NCI-H146 treated with DMSO at 0.1 percent for 48 hours (cell line): ENCODE measurements at regions not wholly inside any gene's neighbourhood (a gene's known extent, or its start where the extent isn't known, plus 50 kb on each side); places are given as distances from the start of the nearest gene placed in this dataset.

Experiments
- DNase-seq: peaks from one replicate; lab custom pipeline; 2025; ENCODE audit not compliant: unreplicated experiment; lab: John Stamatoyannopoulos, UW

DNA sequence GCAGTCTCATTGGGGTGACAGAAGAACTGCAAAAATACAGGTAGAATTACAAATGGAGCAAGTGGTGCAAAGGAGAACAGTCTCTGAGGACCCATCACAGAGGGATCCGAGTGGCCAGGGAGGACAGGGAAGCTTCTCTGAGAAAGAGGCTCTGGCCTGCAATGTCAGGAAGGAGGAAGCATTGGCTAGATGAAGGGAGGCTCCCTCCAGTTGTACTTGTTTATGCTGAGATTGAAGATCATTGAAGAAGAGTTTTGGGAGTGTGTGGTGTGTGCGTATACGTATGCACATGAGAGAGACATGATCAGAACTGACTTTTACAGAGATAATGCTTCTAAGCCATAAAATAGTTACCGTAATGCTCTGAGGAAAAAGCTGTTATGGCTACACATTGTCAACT, 274.7 kb upstream of the FZD8 start:
- DNase-seq: no peak

DNA sequence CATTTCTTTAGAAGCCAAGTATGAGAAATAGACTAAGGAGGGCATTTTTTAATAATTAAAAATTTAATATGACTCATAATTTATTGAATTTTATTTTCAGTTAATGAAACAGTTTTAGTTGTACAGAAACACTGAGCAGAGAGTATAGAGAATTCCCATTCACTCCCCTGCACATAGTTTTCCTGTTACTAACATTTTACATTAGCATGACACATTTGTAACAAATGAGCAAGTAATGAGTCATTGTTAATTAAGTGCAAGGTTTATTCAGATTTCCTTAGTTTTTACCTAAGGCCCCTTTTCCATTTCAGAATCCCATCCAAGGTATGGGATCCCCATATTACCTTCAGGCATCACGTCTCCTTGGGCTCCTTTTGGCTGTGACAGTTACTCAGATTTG, 271.5 kb upstream of the FZD8 start:
- no peak for DNase-seq

DNA sequence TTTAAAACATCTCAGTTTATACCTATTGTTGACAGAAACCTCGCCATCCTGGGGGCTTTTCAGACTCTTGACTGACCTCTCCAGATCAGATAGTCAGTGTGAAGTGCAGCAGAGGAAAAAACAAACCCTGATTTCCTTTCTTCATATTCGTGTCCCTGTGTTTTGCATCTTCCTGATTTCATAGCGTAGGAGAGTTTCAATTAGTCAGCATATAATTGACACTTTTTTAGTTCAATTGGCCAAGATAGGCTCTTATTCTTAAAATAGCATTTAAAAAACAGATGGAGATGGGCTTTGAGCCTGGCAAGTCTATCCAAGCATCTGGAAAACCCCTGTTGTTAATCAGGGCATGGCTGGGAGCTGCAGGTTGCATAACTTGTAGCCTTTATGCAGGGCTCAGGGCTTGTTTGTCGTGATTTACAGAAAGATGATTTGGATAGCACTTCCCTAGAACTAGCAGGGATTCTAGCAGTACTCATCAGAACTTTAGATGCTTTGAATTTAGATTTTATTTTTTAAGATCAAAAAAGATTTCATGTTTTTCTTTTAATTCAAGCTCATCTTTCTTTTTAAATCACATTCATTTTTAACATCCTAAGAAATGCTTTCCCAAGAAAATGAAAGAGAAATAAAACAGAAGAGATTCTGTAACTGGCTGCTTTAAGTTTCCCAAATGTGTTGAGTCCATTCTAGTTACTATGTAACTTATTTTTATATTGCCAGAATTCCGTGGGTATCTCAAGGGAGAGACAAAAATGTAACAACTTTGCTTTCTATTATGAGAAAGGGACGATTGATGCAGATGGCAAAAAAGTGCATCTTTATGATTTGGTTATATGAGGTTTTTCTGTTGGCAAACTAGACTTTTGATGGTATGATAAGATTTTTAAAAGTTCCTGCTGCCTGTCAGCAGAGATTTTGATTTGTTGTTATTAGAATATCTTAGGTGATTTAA, 270.8 kb upstream of the FZD8 start:
- DNase-seq: no peak

DNA sequence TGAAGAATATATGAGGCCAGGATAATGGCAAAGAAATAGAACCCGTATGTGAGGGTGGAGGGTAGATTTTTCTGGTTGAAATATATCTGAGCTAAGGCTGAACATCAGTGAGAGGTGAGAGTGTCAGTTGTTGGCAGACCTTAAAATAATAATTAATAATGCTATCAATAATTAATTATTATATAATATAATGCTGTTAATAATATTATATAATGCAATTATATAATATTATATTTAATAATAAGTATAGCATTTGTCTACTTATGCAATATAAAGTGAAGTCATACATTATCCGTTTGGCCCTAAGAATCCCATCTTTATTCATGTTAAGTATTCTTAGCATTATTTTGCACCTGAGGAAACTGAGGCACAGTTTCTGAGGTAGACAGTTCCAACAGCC, 269.9 kb upstream of the FZD8 start:
- no peak for DNase-seq

DNA sequence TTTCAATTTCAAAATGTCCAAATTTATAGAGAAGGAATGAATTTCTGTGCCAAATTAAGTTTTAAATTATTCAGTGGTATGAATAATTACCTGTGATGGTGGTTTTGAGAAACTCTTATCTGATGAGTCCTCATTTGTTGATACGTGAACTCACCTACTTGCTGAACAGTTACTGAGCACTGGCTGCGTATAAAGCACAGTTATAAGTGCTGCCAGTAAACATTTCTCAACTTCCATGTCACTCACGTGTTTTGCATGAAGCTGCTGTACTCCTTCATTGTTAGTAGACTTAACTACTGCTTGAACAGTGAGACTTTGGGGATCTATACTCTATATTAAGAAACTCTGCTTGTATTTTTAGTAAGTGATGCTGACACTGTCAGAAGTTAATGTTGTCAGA, 269.1 kb upstream of the FZD8 start:
- no peak for DNase-seq

DNA sequence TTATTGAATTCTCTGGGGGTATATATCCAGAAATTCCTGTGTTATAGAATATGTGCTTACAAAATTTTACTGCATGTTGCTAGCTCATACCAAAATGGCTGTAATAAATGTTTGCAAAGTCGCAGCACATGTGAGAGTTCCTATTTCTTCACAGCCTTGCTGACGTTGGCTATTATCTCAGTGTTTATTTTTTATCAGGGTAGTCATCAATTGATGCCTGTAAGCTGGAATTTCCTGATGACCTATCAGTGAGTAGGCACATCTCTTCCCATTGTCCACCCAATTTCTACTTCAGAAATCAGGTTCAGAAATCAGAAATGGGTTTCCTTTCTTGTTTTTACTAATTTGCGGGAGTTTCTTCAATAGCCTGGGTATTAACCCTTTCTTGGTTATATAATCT, 268.1 kb upstream of the FZD8 start:
- DNase-seq: no peak

DNA sequence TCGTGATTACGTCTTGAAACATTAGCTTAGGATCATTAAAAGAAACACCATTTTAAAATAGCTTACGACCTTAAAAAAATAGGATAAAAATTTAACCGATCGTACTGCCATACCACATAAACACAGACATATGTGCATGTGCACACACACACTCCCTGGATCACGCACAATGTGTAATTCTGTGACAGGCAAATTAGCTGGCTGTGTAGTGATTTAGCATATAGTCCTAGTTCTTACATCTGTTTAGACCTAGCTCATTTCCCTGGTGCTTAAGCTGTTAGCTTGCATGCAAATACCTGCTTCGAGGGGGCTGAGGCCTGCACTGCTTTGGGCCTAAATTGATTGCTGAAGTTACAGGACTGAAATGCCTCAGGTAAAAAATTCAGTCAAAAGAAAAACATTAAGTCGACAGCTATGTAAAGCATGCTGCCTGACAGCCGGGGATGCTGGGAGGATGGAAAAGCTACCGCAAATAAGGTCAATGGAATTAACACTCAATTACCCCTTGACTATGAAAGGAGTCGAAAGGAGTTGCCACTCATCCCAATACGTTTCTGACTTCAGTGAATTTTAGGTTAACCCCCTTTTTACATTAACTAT, 267.1 kb upstream of the FZD8 start:
- no peak for DNase-seq

DNA sequence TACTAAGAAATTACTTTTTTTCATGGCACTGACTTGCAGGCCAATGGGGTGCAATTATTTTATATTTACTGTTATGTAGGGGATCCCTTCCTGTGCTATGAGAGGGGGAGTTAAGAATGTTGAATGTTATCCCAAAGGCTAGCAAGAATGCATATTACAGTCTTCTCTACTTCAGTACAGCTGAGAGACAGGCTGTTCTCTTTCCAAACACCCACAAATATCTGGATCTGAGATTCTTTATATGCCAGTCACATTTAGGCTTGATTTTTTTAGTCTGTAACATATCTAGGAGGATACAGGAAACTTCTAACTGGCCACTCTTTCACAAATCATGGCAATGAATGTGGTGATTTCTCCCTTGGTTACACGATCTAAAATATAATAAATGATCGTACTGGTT, 266.4 kb upstream of the FZD8 start:
- DNase-seq: no peak

DNA sequence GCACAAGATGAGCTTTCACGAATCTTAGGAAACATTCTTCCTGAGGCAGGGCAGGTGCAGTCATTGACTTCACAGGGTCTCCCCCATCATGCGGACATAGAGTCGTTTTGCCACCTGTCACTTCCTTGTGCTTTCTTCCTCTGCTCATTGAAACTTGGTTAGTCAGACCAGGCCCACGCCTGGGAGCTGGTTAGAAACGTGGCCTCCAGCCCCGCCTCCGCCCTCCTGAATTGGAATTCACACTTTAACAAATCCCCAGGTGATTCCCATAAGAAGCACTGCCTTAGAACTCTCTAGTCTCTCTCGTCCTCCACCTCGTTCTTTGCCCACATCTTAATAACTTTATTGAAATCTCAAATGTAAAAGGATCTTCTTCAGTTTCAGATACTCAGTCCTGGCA, 265.5 kb upstream of the FZD8 start:
- DNase-seq: no peak

DNA sequence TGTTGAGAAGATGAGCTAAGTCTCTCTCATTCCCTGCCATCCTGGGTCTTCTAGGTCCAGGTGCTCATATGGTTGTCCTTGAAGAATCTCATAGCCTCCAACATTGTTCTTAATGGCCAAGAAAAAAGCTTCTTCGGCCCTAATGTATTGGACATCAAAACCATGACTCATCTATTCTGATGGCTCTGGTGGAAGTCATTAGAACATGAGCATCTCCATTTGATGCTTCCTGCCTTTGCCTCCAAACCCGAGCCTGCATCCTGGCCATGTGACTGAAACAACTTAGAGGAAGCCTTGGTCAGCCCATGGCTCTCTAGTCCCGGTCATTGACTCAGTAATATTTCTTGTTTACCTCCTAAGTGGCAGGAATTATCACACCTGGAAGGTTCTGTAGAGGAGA, 264.1 kb upstream of the FZD8 start:
- no peak for DNase-seq

DNA sequence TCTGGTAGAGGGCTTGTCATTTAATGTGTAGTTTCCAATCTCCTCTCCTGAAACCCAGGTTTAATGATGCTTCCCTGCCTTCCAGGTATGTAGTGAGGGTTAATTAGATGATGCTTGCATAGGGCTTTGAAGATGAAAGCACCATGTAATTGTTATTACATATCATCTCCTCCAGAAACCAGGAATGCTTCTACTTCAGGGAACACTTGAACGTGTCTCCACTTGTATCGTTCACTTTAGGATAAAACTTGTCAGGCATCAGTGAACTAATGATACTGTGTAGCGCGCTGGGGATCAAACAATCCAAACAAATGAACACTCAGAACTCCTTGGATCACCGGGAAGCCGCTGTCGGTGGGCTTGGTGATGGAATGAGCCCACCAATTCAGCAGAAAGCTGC, 260.9 kb upstream of the FZD8 start:
- DNase-seq: no peak

DNA sequence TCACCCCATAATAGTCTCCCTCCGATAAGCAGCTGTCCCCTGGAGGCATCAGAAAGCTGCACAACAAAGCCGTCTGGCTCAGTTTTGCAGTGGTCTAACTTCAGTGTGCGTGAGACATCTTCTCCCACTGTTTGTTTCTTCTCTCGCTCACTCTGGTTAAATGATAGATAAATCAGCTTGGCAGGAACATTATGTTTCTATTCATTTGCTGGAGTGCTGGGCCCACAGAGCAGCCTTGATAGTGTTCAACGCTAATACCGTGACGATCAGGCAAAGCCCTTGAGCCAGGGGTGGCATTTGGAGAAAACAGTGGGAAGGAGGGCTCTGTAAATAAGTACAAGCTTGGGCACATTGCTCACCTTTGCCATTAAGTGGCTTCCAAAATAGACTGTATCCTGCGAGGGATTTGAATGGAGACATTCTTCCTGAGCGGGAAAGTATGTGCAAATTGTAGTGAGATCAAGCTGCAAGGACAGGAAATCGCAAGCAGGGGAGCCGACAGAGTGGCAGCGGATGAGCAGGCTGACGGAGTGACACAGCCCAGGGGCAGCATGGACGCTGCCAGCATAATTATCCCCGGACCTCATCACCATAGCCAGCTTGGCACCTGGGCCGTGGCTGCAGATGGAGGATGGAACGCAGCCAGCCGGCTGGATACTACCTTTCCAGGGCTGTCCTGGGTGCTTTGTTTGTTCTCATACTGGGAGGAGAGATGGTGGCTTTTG, 256.8 kb upstream of the FZD8 start:
- DNase-seq: peak; percentile 24

DNA sequence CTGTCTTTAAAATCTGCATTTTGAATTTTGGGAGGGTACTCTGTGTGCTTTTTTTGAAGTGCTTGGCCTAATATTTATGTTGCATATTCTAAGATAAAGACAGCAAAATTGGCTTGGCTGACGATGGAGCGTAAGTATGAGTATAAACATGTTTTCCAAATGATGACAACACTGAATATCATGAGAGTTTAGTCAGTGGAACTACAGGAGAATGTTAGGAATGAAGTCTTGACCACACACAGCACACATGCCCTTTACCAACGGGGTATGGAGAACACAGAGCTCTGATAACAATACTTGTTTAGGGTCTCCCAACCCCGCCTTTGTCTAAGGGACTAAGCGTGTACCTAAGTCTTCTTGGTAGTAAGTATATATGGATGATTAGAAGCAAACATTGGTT, 253.9 kb upstream of the FZD8 start:
- DNase-seq: no peak

DNA sequence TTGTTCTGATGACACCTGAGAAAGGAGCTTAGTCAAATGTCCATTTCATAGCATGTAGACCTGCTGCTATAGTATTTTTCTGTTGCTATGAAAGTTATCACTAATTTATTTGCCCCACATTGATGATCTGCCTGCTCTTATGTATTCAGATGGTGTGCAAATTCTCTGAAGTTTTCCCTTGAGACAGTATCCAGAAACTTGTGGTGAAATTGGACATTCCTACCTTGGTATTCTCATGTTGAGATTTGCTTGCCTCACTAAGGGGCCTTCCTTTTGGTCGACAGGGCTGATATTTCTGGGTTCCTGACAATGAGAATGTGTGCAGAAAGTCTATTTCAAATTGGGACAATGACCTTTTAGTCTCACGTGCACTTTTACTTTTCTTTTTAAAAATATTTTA, 253.2 kb upstream of the FZD8 start:
- DNase-seq: no peak

DNA sequence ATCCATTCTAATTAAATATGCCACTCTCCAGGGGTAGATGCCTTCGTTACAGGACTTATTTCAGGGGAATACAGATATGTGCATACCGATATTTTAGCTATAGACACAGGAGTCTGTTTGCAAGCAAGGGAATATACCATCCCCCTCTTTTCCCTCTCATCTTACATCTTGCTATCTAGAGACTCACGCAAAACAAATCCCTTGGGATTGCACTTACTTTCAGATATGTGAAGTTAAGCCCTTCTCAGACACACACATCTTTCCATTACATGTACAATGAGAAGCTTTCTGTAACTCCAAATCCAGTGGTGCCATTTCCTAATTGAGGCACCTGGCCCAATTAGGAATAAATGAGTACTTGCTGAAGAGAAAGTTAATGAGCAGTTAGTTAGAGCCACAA, 250.4 kb upstream of the FZD8 start:
- DNase-seq: no peak

DNA sequence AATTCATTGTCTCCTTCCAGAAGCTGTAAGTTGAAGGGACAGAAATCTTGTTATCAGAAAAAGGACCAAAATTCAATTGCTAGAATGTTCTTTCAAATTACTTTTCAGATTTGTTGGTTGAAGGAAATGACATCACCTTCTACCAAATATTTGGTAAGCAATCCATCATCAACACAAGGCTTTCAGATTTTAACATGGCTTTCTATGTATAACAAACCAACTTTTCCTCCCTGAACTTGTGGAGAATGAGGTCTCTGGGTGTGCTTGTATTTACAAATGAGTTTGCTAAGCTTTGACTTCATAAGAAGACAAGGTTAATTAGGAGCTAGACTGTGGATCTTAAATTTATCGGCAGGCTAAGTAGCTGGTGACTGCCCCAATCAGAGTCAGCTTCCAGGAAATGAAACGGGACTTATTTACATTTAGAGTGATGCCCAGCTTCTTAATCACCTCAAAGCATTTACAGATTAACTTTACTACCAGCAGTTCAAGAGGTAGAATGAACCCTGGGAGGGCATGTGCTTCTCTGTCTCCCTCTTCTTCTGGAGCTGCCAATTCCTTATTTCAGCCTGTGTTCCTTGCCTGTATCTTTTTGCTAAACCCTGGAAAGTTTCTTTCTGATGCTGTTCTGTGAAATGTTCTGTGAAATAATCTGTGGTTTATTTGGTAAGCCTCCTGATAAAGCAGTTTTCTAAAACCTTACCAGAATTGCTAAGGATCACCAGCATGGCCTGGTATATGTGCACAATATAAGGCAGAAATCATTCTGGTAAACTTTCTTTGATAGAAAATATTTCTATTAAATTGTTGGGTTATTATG, 248.8 kb upstream of the FZD8 start:
- DNase-seq: no peak

DNA sequence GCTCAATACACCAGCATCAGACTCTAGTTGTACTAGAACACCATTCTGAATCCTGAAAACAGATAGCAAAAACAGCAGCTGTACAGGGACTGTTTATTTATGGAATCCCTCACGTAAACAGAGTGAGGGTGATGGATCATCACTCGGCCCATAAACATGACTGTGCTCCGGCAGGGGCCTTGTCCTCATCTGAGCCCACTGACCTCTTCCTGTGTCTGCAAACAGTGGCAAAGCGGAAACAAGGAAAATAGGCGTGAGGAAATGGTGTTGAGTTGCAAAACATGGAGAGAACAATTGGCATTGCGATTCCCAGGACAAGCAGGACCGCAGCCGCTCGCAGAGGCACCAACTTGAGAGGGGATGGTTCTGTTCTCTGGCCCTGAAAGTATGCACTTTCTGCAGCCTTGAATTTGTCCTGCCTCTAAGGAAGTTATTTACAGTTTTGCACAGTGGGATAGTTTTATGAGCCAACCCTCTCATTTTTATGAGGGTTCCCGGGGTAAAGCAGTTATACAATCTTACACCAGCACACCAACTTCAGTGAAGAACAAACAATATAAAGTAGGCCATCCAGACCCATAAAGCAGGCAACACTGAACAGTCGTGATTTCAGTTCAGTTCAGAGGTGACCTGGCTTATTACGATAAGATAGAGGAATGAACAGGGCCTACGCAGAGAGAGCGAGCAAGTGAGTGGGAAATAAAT, 248.0 kb upstream of the FZD8 start:
- no peak for DNase-seq

DNA sequence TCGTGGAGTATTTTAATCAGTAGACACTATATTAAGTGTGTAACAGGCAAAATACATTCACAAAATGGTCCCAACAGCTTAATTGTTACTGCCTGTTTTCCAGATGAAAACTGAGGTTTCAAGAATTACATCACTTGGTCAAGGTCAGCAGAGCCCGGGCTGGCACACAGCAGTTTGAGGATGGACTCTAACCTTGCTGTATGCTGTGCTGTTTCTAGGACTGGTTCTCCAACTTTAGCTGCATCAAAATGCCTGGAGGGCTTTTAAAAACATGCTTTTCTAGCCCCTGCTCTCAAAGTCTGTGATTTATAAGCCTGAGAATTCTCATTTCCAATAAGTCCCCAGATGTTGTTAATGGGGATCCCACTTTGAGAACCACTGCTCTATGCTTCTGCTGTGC, 247.1 kb upstream of the FZD8 start:
- no peak for DNase-seq

DNA sequence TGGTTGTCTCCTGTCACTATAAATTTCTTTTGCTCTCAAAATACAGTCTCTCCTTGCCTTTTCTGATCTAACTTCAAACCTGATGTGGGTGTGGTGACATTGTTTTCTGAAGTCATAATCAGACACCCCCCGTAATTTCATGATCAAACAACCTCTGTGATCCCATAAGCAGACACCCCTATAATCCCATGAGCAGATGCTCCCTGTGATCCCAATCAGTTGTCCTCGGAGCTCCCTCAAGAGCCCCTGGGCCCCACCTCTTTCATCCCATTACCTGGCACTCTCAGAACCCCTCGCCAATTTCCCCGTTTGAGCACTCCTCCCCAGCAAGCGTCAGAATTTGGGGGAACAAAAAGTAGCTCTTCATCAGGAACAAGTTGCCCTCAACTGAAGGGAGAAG, 246.3 kb upstream of the FZD8 start:
- no peak for DNase-seq

DNA sequence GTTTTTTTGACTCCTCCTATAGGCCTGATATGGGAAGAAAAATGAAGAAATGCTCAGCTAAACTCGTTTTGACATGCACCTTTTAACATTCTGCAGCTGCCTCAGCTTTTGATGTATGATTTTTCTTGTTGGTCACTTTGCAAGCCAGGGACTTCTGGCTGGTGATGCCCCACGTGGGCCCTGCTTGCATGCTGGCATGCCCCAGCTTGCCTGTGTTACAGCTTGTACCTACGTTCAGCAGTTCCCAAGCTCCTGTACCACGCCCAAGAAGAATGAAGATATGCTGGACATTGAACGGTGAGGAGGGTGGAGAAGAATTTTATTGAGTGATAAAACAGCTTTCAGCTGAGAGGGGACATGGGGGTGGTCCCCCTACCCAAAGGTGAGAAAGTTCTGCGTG, 245.6 kb upstream of the FZD8 start:
- DNase-seq: no peak

DNA sequence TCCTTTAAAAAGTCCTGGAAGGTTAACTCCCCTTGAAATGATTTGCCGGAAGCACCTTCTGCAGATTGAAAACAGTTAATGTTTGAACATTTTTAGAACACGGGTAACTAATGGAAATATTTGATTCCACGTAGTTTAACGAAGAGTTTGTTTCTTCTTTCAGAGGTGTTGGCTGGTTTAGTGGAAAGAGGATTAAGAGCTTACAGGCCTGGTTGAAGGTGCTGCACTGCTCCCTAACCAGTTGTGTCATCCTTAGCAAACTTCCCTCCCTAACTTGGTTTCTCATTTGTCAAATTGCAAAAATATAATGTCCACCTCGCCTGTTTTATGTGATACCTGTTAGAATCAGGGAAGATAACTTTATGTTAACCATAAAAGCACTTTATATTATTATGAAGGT, 243.0 kb upstream of the FZD8 start:
- DNase-seq: no peak
